ENCODE measurements at regions not wholly inside any gene's neighbourhood (a gene's known extent, or its start where the extent isn't known, plus 50 kb on each side); places are given as distances from the start of the nearest gene placed in this dataset.

DNA sequence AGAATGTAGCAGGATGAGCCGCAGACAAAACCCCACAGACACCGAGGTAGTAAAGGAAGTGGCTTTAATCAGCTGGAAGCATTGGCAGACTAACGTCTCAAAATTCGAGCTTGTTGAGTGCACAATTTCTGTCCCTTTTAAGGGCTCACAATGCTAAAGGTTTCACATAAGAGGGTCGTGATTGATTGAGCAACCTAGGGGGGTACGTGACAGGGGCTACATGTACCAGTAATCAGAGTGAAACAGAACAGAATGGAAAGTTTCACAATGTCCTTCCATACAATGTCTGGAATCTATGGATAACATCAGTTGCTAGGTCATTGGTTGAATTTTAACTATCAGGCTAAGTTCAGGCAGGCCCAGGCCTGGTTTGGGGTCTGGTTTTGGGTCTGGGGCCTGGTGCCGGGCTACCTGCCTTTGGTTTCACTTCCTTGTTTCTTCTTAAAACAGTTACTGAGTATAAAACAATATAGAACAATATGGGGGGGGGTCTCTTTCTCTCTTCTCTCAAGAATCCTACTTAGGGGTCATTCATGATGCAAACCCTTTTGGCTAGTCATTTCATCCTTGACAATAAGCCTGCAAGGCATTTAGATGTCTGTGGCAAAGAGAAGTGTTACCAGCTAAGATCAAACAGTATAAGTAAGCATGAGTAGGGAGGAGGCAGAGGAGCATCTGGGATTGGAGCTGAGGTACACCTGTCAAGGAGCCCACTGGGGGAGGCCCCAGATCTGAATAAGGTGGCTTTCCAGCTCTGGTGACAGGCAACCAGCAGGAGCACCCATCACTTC, 364.1 kb downstream of the TNS3 start:
- TF ChIP-seq, protein P1, sequence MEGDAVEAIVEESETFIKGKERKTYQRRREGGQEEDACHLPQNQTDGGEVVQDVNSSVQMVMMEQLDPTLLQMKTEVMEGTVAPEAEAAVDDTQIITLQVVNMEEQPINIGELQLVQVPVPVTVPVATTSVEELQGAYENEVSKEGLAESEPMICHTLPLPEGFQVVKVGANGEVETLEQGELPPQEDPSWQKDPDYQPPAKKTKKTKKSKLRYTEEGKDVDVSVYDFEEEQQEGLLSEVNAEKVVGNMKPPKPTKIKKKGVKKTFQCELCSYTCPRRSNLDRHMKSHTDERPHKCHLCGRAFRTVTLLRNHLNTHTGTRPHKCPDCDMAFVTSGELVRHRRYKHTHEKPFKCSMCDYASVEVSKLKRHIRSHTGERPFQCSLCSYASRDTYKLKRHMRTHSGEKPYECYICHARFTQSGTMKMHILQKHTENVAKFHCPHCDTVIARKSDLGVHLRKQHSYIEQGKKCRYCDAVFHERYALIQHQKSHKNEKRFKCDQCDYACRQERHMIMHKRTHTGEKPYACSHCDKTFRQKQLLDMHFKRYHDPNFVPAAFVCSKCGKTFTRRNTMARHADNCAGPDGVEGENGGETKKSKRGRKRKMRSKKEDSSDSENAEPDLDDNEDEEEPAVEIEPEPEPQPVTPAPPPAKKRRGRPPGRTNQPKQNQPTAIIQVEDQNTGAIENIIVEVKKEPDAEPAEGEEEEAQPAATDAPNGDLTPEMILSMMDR (IDR thresholded peaks at IDR 0.05) = no peak
- no peak for TF ChIP-seq POLR2A (IDR thresholded peaks at IDR 0.05)
